Peyer's patch (tissue), 4 donors: ENCODE measurements at regions not wholly inside any gene's neighbourhood (a gene's known extent, or its start where the extent isn't known, plus 50 kb on each side); places are given as distances from the start of the nearest gene placed in this dataset.

ENCODE experiments used
- POLR2A ChIP-seq, 2 donors: fragments of 450-650 bp; IDR thresholded peaks; one replicate each; pipeline ENCODE4 v1.5.1; 2017; ENCODE audit warnings: antibody characterized with exemption in 2 of 2, mild to moderate bottlenecking in 2 of 2, moderate library complexity in 2 of 2
- TF ChIP-seq, protein P1 (sequence below), 6 experiments: fragments of 450-650 bp in 4 of 6; fragments of 200-600 bp in 2 of 6; sonication (generic) in 1 of 6; IDR thresholded peaks; one replicate each; pipeline ENCODE4 v1.5.1; 2017 to 2019; ENCODE audit warnings: antibody characterized with exemption in 6 of 6, mild to moderate bottlenecking in 3 of 6, moderate library complexity in 1 of 6

GRCh38 chr6:167426651-167427050 is 101.8 kb downstream of the TTLL2 start:
- TF ChIP-seq, protein P1, sequence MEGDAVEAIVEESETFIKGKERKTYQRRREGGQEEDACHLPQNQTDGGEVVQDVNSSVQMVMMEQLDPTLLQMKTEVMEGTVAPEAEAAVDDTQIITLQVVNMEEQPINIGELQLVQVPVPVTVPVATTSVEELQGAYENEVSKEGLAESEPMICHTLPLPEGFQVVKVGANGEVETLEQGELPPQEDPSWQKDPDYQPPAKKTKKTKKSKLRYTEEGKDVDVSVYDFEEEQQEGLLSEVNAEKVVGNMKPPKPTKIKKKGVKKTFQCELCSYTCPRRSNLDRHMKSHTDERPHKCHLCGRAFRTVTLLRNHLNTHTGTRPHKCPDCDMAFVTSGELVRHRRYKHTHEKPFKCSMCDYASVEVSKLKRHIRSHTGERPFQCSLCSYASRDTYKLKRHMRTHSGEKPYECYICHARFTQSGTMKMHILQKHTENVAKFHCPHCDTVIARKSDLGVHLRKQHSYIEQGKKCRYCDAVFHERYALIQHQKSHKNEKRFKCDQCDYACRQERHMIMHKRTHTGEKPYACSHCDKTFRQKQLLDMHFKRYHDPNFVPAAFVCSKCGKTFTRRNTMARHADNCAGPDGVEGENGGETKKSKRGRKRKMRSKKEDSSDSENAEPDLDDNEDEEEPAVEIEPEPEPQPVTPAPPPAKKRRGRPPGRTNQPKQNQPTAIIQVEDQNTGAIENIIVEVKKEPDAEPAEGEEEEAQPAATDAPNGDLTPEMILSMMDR (IDR thresholded peaks at IDR 0.05): no peak
- TF ChIP-seq POLR2A (IDR thresholded peaks at IDR 0.05): no peak
